Stimulated activated CD4-positive, alpha-beta T cell treated with anti-CD3 and anti-CD28 coated beads, Interleukin-2, amount 100 ng/mL, for 24 hours (primary cell): ENCODE measurements at regions not wholly inside any gene's neighbourhood (a gene's known extent, or its start where the extent isn't known, plus 50 kb on each side); places are given as distances from the start of the nearest gene placed in this dataset.

Experiments used
- DNase-seq, 2 donors: peaks; one replicate each; pipeline ENCODE4 v3.0.0-alpha.2; 2020

- DNase-seq = no peak
These were observed 129.5 kb upstream of the CYSLTR1 start for GRCh38 chrX:78456909-78457308.

GRCh38 chrX:78455901-78456300, 128.5 kb upstream of the CYSLTR1 start:
- DNase-seq = no peak

GRCh38 chrX:78452356-78452755, 124.9 kb upstream of the CYSLTR1 start:
- DNase-seq = no peak

- DNase-seq = no peak
These were observed 110.2 kb upstream of the CYSLTR1 start for GRCh38 chrX:78437621-78438020.

- DNase-seq = no peak
These were observed 101.8 kb upstream of the CYSLTR1 start for GRCh38 chrX:78429172-78429571.

GRCh38 chrX:78388663-78389062, 61.3 kb upstream of the CYSLTR1 start:
- no peak for DNase-seq

GRCh38 chrX:78387364-78387763, 60.0 kb upstream of the CYSLTR1 start:
- no peak for DNase-seq

GRCh38 chrX:78384486-78384885, 57.1 kb upstream of the CYSLTR1 start:
- no peak for DNase-seq

GRCh38 chrX:78383594-78383993, 56.2 kb upstream of the CYSLTR1 start:
- no peak for DNase-seq

GRCh38 chrX:78378476-78379115, 51.2 kb upstream of the CYSLTR1 start:
- DNase-seq = no peak
